Glutamatergic neuron (in vitro differentiated cells): ENCODE measurements at regions not wholly inside any gene's neighbourhood (a gene's known extent, or its start where the extent isn't known, plus 50 kb on each side); places are given as distances from the start of the nearest gene placed in this dataset.

Source experiments
- DNase-seq: peaks from one replicate; pipeline ENCODE4 v3.0.0; 2022
- H3K27ac Mint-ChIP-seq: one replicate; pipeline ENCODE4 v1.8.0; 2020; ENCODE audit warnings: mild to moderate bottlenecking, mixed read lengths, inconsistent platforms; ENCODE audit not compliant: unreplicated experiment
- H3K27me3 Mint-ChIP-seq: one replicate; pipeline ENCODE4 v1.8.0; 2020; ENCODE audit warnings: mild to moderate bottlenecking, moderate library complexity, mixed read lengths, inconsistent platforms; ENCODE audit not compliant: unreplicated experiment
- H3K36me3 Mint-ChIP-seq: one replicate; pipeline ENCODE4 v1.8.0; 2020; ENCODE audit warnings: mild to moderate bottlenecking, mixed read lengths, inconsistent platforms; ENCODE audit not compliant: unreplicated experiment
- H3K4me1 Mint-ChIP-seq: one replicate; pipeline ENCODE4 v1.8.0; 2020; ENCODE audit warnings: mild to moderate bottlenecking, low read depth, mixed read lengths, inconsistent platforms; ENCODE audit not compliant: unreplicated experiment
- H3K4me3 Mint-ChIP-seq: one replicate; pipeline ENCODE4 v1.8.0; 2020; ENCODE audit warnings: mild to moderate bottlenecking, mixed read lengths, inconsistent platforms; ENCODE audit not compliant: unreplicated experiment
- H3K9me3 Mint-ChIP-seq: one replicate; pipeline ENCODE4 v1.8.0; 2020; ENCODE audit warnings: mild to moderate bottlenecking, moderate library complexity, mixed read lengths, inconsistent platforms; ENCODE audit not compliant: unreplicated experiment
- TF ChIP-seq, protein P1 (sequence below): fragments of 200-600 bp; sonication (generic); IDR thresholded peaks from one replicate; pipeline ENCODE4 v1.5.0; 2021; ENCODE audit not compliant: partially characterized antibody, unreplicated experiment

DNA sequence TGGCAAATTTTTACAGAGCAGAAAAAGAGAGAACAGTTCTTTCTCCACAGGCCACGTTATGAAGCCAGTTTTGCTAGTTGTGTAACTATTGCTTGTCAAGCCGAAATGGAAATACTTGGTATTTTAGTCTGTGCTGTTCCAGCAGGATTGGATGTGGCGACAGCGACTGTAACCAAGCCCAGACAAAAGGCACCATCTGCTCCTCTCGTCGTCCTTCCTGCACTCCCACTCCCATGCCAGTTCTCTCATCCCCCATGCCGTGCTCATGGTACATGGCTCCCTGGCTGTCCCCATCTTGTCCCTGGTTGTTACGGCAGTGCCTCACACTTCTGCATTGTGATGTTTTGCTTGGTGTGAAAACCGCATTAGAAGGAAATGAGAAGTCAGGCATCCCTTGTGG lies 185.7 kb upstream of the FZD8 start:
- TF ChIP-seq, protein P1, sequence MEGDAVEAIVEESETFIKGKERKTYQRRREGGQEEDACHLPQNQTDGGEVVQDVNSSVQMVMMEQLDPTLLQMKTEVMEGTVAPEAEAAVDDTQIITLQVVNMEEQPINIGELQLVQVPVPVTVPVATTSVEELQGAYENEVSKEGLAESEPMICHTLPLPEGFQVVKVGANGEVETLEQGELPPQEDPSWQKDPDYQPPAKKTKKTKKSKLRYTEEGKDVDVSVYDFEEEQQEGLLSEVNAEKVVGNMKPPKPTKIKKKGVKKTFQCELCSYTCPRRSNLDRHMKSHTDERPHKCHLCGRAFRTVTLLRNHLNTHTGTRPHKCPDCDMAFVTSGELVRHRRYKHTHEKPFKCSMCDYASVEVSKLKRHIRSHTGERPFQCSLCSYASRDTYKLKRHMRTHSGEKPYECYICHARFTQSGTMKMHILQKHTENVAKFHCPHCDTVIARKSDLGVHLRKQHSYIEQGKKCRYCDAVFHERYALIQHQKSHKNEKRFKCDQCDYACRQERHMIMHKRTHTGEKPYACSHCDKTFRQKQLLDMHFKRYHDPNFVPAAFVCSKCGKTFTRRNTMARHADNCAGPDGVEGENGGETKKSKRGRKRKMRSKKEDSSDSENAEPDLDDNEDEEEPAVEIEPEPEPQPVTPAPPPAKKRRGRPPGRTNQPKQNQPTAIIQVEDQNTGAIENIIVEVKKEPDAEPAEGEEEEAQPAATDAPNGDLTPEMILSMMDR, result no peak
- Mint-ChIP-seq H3K36me3 (no peaks in the 10 kb centered on the region), H3K4me1 (peaks cover 18% of the 10 kb centered on the region), H3K27me3 (peaks cover 6% of the 10 kb centered on the region), H3K4me3 (peak overlapping the region; percentile 75), H3K9me3 (peaks cover 3% of the 10 kb centered on the region), H3K27ac (peak overlapping the region; percentile 91)
- peak; percentile 20 for DNase-seq

DNA sequence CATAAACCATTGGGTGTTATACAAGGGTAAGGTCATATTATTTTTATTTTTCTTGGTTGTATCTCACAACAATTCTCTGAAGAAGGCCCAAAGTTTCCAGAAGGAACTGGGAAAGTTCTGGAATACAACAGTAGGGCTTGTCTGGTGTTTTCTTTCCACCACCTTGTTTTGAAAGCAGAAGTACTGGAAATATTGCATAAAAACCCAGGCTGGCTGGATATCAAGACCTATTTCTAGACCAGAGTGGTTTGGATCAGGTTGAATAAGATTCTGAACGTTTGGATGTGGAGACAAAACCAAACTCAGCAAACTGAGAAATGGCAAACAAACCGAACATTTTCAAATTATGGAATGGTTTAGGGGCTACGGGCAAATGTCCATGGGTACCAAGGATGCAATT lies 182.6 kb upstream of the FZD8 start:
- Mint-ChIP-seq H3K4me1 (peaks cover 35% of the 10 kb centered on the region), H3K9me3 (peaks cover 3% of the 10 kb centered on the region), H3K27me3 (peaks cover 8% of the 10 kb centered on the region), H3K36me3 (no peaks in the 10 kb centered on the region), H3K4me3 (no peak overlapping the region), H3K27ac (no peak overlapping the region)
- no peak for DNase-seq
- TF ChIP-seq, protein P1, result no peak

GRCh38 chr10:35822316-35822715 lies 180.2 kb upstream of the FZD8 start:
- Mint-ChIP-seq H3K27ac (peak overlapping the region; percentile 56), H3K36me3 (no peaks in the 10 kb centered on the region), H3K4me1 (peaks cover 26% of the 10 kb centered on the region), H3K27me3 (peaks cover 6% of the 10 kb centered on the region), H3K4me3 (peak overlapping the region; percentile 3), H3K9me3 (peaks cover 3% of the 10 kb centered on the region)
- TF ChIP-seq, protein P1, result peak; percentile 29
- peak; percentile 83 for DNase-seq

- H3K27ac Mint-ChIP-seq, result no peak overlapping the region
- no peak for DNase-seq
- H3K4me3 Mint-ChIP-seq, result no peak overlapping the region
- no peaks in the 10 kb centered on the region for H3K9me3 Mint-ChIP-seq
- no peaks in the 10 kb centered on the region for H3K36me3 Mint-ChIP-seq
- TF ChIP-seq, protein P1, result no peak
- H3K4me1 Mint-ChIP-seq, result peaks cover 20% of the 10 kb centered on the region
- peaks cover 5% of the 10 kb centered on the region for H3K27me3 Mint-ChIP-seq
Observed at GRCh38 chr10:35821339-35821911, 179.3 kb upstream of the FZD8 start.

GRCh38 chr10:35819736-35820135 lies 177.6 kb upstream of the FZD8 start:
- no peak overlapping the region for H3K4me3 Mint-ChIP-seq
- no peak overlapping the region for H3K27ac Mint-ChIP-seq
- peaks cover 20% of the 10 kb centered on the region for H3K4me1 Mint-ChIP-seq
- peaks cover 3% of the 10 kb centered on the region for H3K27me3 Mint-ChIP-seq
- no peaks in the 10 kb centered on the region for H3K36me3 Mint-ChIP-seq
- TF ChIP-seq, protein P1, result no peak
- no peaks in the 10 kb centered on the region for H3K9me3 Mint-ChIP-seq
- no peak for DNase-seq
